H1 (cell line): ENCODE measurements at regions not wholly inside any gene's neighbourhood (a gene's known extent, or its start where the extent isn't known, plus 50 kb on each side); places are given as distances from the start of the nearest gene placed in this dataset.

Experiments used
- CTCF ChIA-PET: fragments of 300-600 bp; sonication (Branson Sonifier 250); formaldehyde crosslinking; loops from one replicate; lab custom pipeline; 2021; ENCODE audit not compliant: partially characterized antibody; lab: Charles Lee
- POLR2A ChIA-PET: fragments of 300-600 bp; sonication (Branson Sonifier 250); formaldehyde crosslinking; loops from one replicate; lab custom pipeline; 2021; ENCODE audit warnings: inconsistent platforms; ENCODE audit not compliant: partially characterized antibody; lab: Charles Lee
- DNase-seq, 2 experiments: peaks; one replicate each; pipeline versions ENCODE4 v3.0.0 to v3.0.0-alpha.2; 2010 to 2022; ENCODE audit warnings: low spot score in 2 of 2, low read depth in 1 of 2, mixed read lengths in 1 of 2
- FAIRE-seq: peaks from 2 replicates; lab custom pipeline; 2011; peaks lifted over from hg19 to GRCh38; lab: Jason Lieb, UNC
- H2AFZ ChIP-seq: 2 replicates; pipeline ENCODE4 v1.8.1; 2012; ENCODE audit warnings: low read length, inconsistent platforms
- H2AK5ac ChIP-seq: 2 replicates; pipeline ENCODE4 v1.6.1; 2013; ENCODE audit warnings: low read depth, low read length
- H2BK120ac ChIP-seq: replicated peaks from 2 replicates; pipeline ENCODE3; 2013; ENCODE audit warnings: low read depth, low read length, inconsistent platforms
- H2BK12ac ChIP-seq: 2 replicates; pipeline ENCODE4 v1.6.1; 2013; ENCODE audit warnings: low read depth, low read length
- H2BK15ac ChIP-seq: 2 replicates; pipeline ENCODE4 v1.6.1; 2013; ENCODE audit warnings: low read length
- H2BK20ac ChIP-seq: 2 replicates; pipeline ENCODE4 v1.6.1; 2013; ENCODE audit warnings: low read length
- H2BK5ac ChIP-seq: 2 replicates; pipeline ENCODE4 v1.6.1; 2013; ENCODE audit warnings: low read depth, low read length
- H3K14ac ChIP-seq: 2 replicates; pipeline ENCODE4 v1.6.1; 2013; ENCODE audit warnings: inconsistent platforms; ENCODE audit not compliant: insufficient read length
- H3K18ac ChIP-seq: 2 replicates; pipeline ENCODE4 v1.6.1; 2013; ENCODE audit warnings: low read length; ENCODE audit errors: extremely low read depth
- H3K23ac ChIP-seq: 2 replicates; pipeline ENCODE4 v1.6.1; 2013; ENCODE audit warnings: inconsistent platforms; ENCODE audit not compliant: insufficient read length
- H3K23me2 ChIP-seq: 2 replicates; pipeline ENCODE4 v1.6.1; 2013; ENCODE audit warnings: low read depth, low read length
- H3K27ac ChIP-seq: 2 replicates; pipeline ENCODE4 v1.6.1; 2011; ENCODE audit warnings: low read depth, low read length, inconsistent platforms
- H3K27me3 ChIP-seq, 4 experiments: replicated peaks in 1 of 4; 1 replicate in 1 of 4; 2 replicates in 3 of 4; pipeline versions ENCODE4 v1.6.1 to v1.8.1; 2011 to 2013; ENCODE audit warnings: low read length in 3 of 4, mild to moderate bottlenecking in 3 of 4, inconsistent platforms in 2 of 4, mixed read lengths in 2 of 4, moderate library complexity in 1 of 4; ENCODE audit not compliant: control insufficient read depth in 3 of 4, insufficient read depth in 3 of 4; ENCODE audit errors: extremely low read depth in 1 of 4
- H3K36me3 ChIP-seq, 4 experiments: 2 replicates each; pipeline versions ENCODE4 v1.6.1 to v1.8.1; 2011 to 2013; ENCODE audit warnings: mild to moderate bottlenecking in 4 of 4, low read length in 3 of 4, moderate library complexity in 2 of 4, control low read depth in 1 of 4, inconsistent platforms in 1 of 4; ENCODE audit not compliant: insufficient read depth in 4 of 4, control insufficient read depth in 2 of 4
- H3K4ac ChIP-seq: replicated peaks from 2 replicates; pipeline ENCODE3; 2013; ENCODE audit warnings: low read length, low read depth, mixed read lengths, inconsistent platforms; ENCODE audit not compliant: insufficient read length
- H3K4me1 ChIP-seq, 4 experiments: replicated peaks in 1 of 4; 1 replicate in 1 of 4; 2 replicates in 3 of 4; pipeline versions ENCODE4 v1.6.1 to v1.8.1; 2011 to 2013; ENCODE audit warnings: low read length in 3 of 4, inconsistent platforms in 2 of 4, mixed read lengths in 1 of 4; ENCODE audit not compliant: insufficient read depth in 4 of 4, control insufficient read depth in 3 of 4
- H3K4me2 ChIP-seq, 2 experiments: 2 replicates each; pipeline versions ENCODE4 v1.6.1 to v1.8.1; 2011 to 2013; ENCODE audit warnings: low read depth in 2 of 2, low read length in 2 of 2, control low read depth in 1 of 2, inconsistent platforms in 1 of 2, mild to moderate bottlenecking in 1 of 2; ENCODE audit not compliant: insufficient read depth in 1 of 2
- H3K4me3 ChIP-seq, 4 experiments: fragments of 200-600, 300-600 bp in 1 of 4; sonication (generic), shearing (Covaris generic), sonication (Bioruptor Twin) in 1 of 4; 2 replicates each; pipeline versions ENCODE4 v1.5.1 to v1.8.1; 2011 to 2016; ENCODE audit warnings: low read length in 4 of 4, low read depth in 3 of 4, control low read depth in 2 of 4, inconsistent platforms in 2 of 4, mild to moderate bottlenecking in 2 of 4, mixed read lengths in 1 of 4, moderate library complexity in 1 of 4; ENCODE audit not compliant: insufficient read depth in 2 of 4; ENCODE audit errors: extremely low read depth in 1 of 4
- H3K56ac ChIP-seq: replicated peaks from 2 replicates; pipeline ENCODE3; 2013; ENCODE audit warnings: low read depth, mild to moderate bottlenecking, mixed read lengths, low read length, inconsistent platforms; ENCODE audit not compliant: insufficient read length
- H3K79me1 ChIP-seq: 2 replicates; pipeline ENCODE4 v1.6.1; 2013; ENCODE audit warnings: low read depth, low read length, control low read depth
- H3K79me2 ChIP-seq, 2 experiments: 2 replicates each; pipeline versions ENCODE4 v1.6.1 to v1.8.1; 2012 to 2013; ENCODE audit warnings: low read length in 2 of 2, mild to moderate bottlenecking in 2 of 2, inconsistent platforms in 1 of 2; ENCODE audit not compliant: insufficient read depth in 2 of 2, control insufficient read depth in 1 of 2
- H3K9ac ChIP-seq, 4 experiments: replicated peaks in 1 of 4; 1 replicate in 1 of 4; 2 replicates in 3 of 4; pipeline versions ENCODE4 v1.6.1 to v1.8.1; 2011 to 2013; ENCODE audit warnings: low read depth in 3 of 4, low read length in 3 of 4, control low read depth in 2 of 4, mild to moderate bottlenecking in 2 of 4, moderate library complexity in 2 of 4, inconsistent platforms in 1 of 4; ENCODE audit errors: extremely low read depth in 1 of 4
- H3K9me3 ChIP-seq, 2 experiments: 2 replicates each; pipeline versions ENCODE4 v1.6.1 to v1.8.1; 2012 to 2013; ENCODE audit warnings: mild to moderate bottlenecking in 2 of 2, moderate library complexity in 2 of 2, control low read depth in 1 of 2, inconsistent platforms in 1 of 2, low read depth in 1 of 2, low read length in 1 of 2, mixed read lengths in 1 of 2; ENCODE audit not compliant: insufficient read depth in 2 of 2
- H4K20me1 ChIP-seq, 2 experiments: replicated peaks in 1 of 2; 2 replicates each; pipeline versions ENCODE3 to v1.8.1; 2011 to 2013; ENCODE audit warnings: inconsistent platforms in 2 of 2, low read length in 2 of 2, mild to moderate bottlenecking in 1 of 2; ENCODE audit not compliant: insufficient read depth in 2 of 2, control insufficient read depth in 1 of 2
- H4K5ac ChIP-seq: 2 replicates; pipeline ENCODE4 v1.6.1; 2013; ENCODE audit warnings: low read length, low read depth, mixed read lengths, inconsistent platforms; ENCODE audit not compliant: insufficient read length
- H4K8ac ChIP-seq: 2 replicates; pipeline ENCODE4 v1.8.0; 2013; ENCODE audit warnings: mild to moderate bottlenecking, moderate library complexity, low read length, inconsistent platforms; ENCODE audit not compliant: insufficient read depth; ENCODE audit errors: extremely low read depth
- H4K91ac ChIP-seq: replicated peaks from 2 replicates; pipeline ENCODE3; 2013; ENCODE audit warnings: low read length, mixed read lengths, inconsistent platforms; ENCODE audit not compliant: insufficient read length
- ATF2 ChIP-seq: IDR thresholded peaks from 2 replicates; pipeline ENCODE4 v1.6.1; 2012; ENCODE audit warnings: low read length, inconsistent platforms
- HDAC6 ChIP-seq: IDR thresholded peaks from one replicate; pipeline ENCODE4 v1.7.1; 2012; ENCODE audit warnings: low read depth, mild to moderate bottlenecking, inconsistent platforms, low read length, moderate library complexity
- SP2 ChIP-seq: IDR thresholded peaks from 2 replicates; pipeline ENCODE4 v1.6.1; 2012; ENCODE audit warnings: mild to moderate bottlenecking, low read length, inconsistent platforms
- TBP ChIP-seq: IDR thresholded peaks from 2 replicates; pipeline ENCODE4 v1.6.1; 2011; ENCODE audit warnings: low read depth, low read length, improper control_type of control experiment

GRCh38 chr4:106582103-106582502 is 213.5 kb upstream of the GIMD1 start:
- Histone ChIP-seq H4K91ac (no peak overlapping the region), H3K4me1 (no peaks in the 10 kb centered on the region), H3K18ac (no peak overlapping the region), H3K14ac (no peak overlapping the region), H3K79me2 (no peaks in the 10 kb centered on the region), H2AFZ (no peak overlapping the region), H4K8ac (no peak overlapping the region), H2AK5ac (no peak overlapping the region), H2BK120ac (no peak overlapping the region), H2BK20ac (no peak overlapping the region), H2BK12ac (no peak overlapping the region), H3K27me3 (no peaks in the 10 kb centered on the region), H2BK15ac (no peak overlapping the region), H4K5ac (no peak overlapping the region), H3K9ac (no peak overlapping the region), H2BK5ac (no peak overlapping the region), H3K56ac (no peak overlapping the region), H3K4me3 (no peak overlapping the region), H3K79me1 (no peaks in the 10 kb centered on the region), H3K4me2 (no peak overlapping the region), H3K27ac (no peak overlapping the region), H4K20me1 (no peaks in the 10 kb centered on the region), H3K23me2 (no peaks in the 10 kb centered on the region), H3K23ac (no peak overlapping the region), H3K4ac (no peak overlapping the region), H3K36me3 (no peaks in the 10 kb centered on the region), H3K9me3 (no peaks in the 10 kb centered on the region)
- ChIA-PET POLR2A (no interaction called here), CTCF (no interaction called here)
- DNase-seq: no peak
- FAIRE-seq: no peak
- no peak for TF ChIP-seq SP2
- no peak for TF ChIP-seq ATF2
- TF ChIP-seq HDAC6: no peak
- no peak for TF ChIP-seq TBP
